Upper lobe of left lung (tissue), 6 donors: ENCODE measurements at regions not wholly inside any gene's neighbourhood (a gene's known extent, or its start where the extent isn't known, plus 50 kb on each side); places are given as distances from the start of the nearest gene placed in this dataset.

Source experiments
- ATAC-seq, 2 donors: fragments of 200-7000 bp; cut with Tn5 transposase; one replicate each; pipeline ENCODE4 v1.9.1; 2022; ENCODE audit warnings: mild to moderate bottlenecking in 2 of 2, moderate library complexity in 2 of 2; ENCODE audit not compliant: low FRiP score in 2 of 2
- DNase-seq, 2 donors: peaks; one replicate each; pipeline ENCODE4 v3.0.0-alpha.2; 2019 to 2020
- H3K27ac ChIP-seq, 4 donors: fragments of 200-600 bp; sonication (generic); one replicate each; pipeline ENCODE4 v1.5.1; 2016 to 2019
- H3K27me3 ChIP-seq, 4 donors: fragments of 200-600 bp; sonication (generic); one replicate each; pipeline ENCODE4 v1.5.1; 2017 to 2019
- H3K36me3 ChIP-seq, 4 donors: fragments of 200-600 bp; sonication (generic); one replicate each; pipeline ENCODE4 v1.5.1; 2016 to 2019
- H3K4me1 ChIP-seq, 4 donors: fragments of 200-600 bp; sonication (generic); one replicate each; pipeline ENCODE4 v1.5.1; 2018 to 2019
- H3K4me3 ChIP-seq, 4 donors: fragments of 200-600 bp; sonication (generic); one replicate each; pipeline ENCODE4 v1.5.1; 2017 to 2019; ENCODE audit warnings: mild to moderate bottlenecking in 2 of 4, moderate library complexity in 1 of 4
- H3K9me3 ChIP-seq, 4 donors: fragments of 200-600 bp; sonication (generic); one replicate each; pipeline ENCODE4 v1.5.1; 2018 to 2019
- CTCF ChIP-seq, 6 experiments: fragments of 450-650 bp in 4 of 6; fragments of 200-600 bp in 2 of 6; sonication (generic) in 2 of 6; IDR thresholded peaks; one replicate each; pipeline ENCODE4 v1.5.1; 2016 to 2019; ENCODE audit warnings: antibody characterized with exemption in 6 of 6
- EP300 ChIP-seq, 4 donors: sonication (generic); formaldehyde crosslinking; IDR thresholded peaks; one replicate each; pipeline ENCODE4 v1.5.1; 2017; ENCODE audit warnings: antibody characterized with exemption in 4 of 4, control low read depth in 2 of 4
- POLR2A ChIP-seq, 4 donors: fragments of 450-650 bp; IDR thresholded peaks; one replicate each; pipeline ENCODE4 v1.5.1; 2016 to 2017; ENCODE audit warnings: antibody characterized with exemption in 4 of 4, mild to moderate bottlenecking in 2 of 4
- POLR2AphosphoS5 ChIP-seq, 2 donors: sonication (generic); formaldehyde crosslinking; IDR thresholded peaks; one replicate each; pipeline ENCODE4 v1.5.1; 2017; ENCODE audit warnings: antibody characterized with exemption in 2 of 2
- WGBS, 2 donors: methylation state at CpG; one replicate each; pipeline ENCODE4 v1.1.5; 2017 to 2018; 5-methylcytosine and 5-hydroxymethylcytosine counted together
- donor health status: DM: no; HTN: no; CAD: no; lungs with moderate emphysema.
- donor health status: DM: no; HTN: yes; CAD: no; lungs with severe emphysema.

- H3K36me3 ChIP-seq, result no peaks in the 10 kb centered on the region
- no peak overlapping the region for H3K4me3 ChIP-seq
- no peaks in the 10 kb centered on the region for H3K4me1 ChIP-seq
- DNase-seq (no peak), ATAC-seq (no peak)
- H3K27me3 ChIP-seq, result no peaks in the 10 kb centered on the region
- no peak overlapping the region for H3K27ac ChIP-seq
- WGBS, 2 donors, result 90% methylated on average over 10 of the region's 10 CpGs
- TF ChIP-seq POLR2AphosphoS5 (IDR thresholded peaks at IDR 0.05), result no peak
- TF ChIP-seq POLR2A (IDR thresholded peaks at IDR 0.05), result no peak
- TF ChIP-seq CTCF (IDR thresholded peaks at IDR 0.05), result no peak
- TF ChIP-seq EP300 (IDR thresholded peaks at IDR 0.05), result no peak
- no peaks in the 10 kb centered on the region for H3K9me3 ChIP-seq
Measured at GRCh38 chr9:16136451-16136850, 583.6 kb downstream of the CCDC171 start.

- WGBS, 2 donors, result 58 to 67% methylated on average over 1 to 4 of the region's 4 CpGs
- Histone ChIP-seq H3K4me3 (no peak overlapping the region), H3K27ac (no peak overlapping the region), H3K27me3 (no peaks in the 10 kb centered on the region), H3K4me1 (no peaks in the 10 kb centered on the region), H3K9me3 (no peaks in the 10 kb centered on the region), H3K36me3 (no peaks in the 10 kb centered on the region)
- TF ChIP-seq EP300 (IDR thresholded peaks at IDR 0.05) (no peak), CTCF (IDR thresholded peaks at IDR 0.05) (no peak), POLR2AphosphoS5 (IDR thresholded peaks at IDR 0.05) (no peak), POLR2A (IDR thresholded peaks at IDR 0.05) (no peak)
- DNase-seq, result no peak
- peak in 1 of 2 donors; percentile 64 for ATAC-seq
Measured at GRCh38 chr9:16136961-16137360, 584.1 kb downstream of the CCDC171 start.

- H3K4me3 ChIP-seq, result no peak overlapping the region
- no peak for TF ChIP-seq CTCF (IDR thresholded peaks at IDR 0.05)
- no peak for TF ChIP-seq EP300 (IDR thresholded peaks at IDR 0.05)
- no peak for TF ChIP-seq POLR2A (IDR thresholded peaks at IDR 0.05)
- TF ChIP-seq POLR2AphosphoS5 (IDR thresholded peaks at IDR 0.05), result no peak
- H3K27me3 ChIP-seq, result no peaks in the 10 kb centered on the region
- no peaks in the 10 kb centered on the region for H3K9me3 ChIP-seq
- DNase-seq (no peak), ATAC-seq (peak in 1 of 2 donors; percentile 67)
- H3K36me3 ChIP-seq, result no peaks in the 10 kb centered on the region
- no peaks in the 10 kb centered on the region for H3K4me1 ChIP-seq
- 69 to 75% methylated on average over 16 of the region's 16 CpGs for WGBS, 2 donors
- H3K27ac ChIP-seq, result no peak overlapping the region
Measured at GRCh38 chr9:16138561-16139491, 586.0 kb downstream of the CCDC171 start.

- peak in 1 of 2 donors; percentile 54 for ATAC-seq
- no peak overlapping the region for H3K27ac ChIP-seq
- H3K27me3 ChIP-seq, result no peaks in the 10 kb centered on the region
- TF ChIP-seq CTCF (IDR thresholded peaks at IDR 0.05) (no peak), EP300 (IDR thresholded peaks at IDR 0.05) (no peak)
- no peak overlapping the region for H3K4me3 ChIP-seq
- no peaks in the 10 kb centered on the region for H3K36me3 ChIP-seq
- H3K9me3 ChIP-seq, result no peaks in the 10 kb centered on the region
- H3K4me1 ChIP-seq, result no peaks in the 10 kb centered on the region
- WGBS, 2 donors, result 84 to 85% methylated on average over 5 of the region's 5 CpGs
- no peak for DNase-seq
Measured at GRCh38 chr9:16139774-16140173, 586.9 kb downstream of the CCDC171 start.

GRCh38 chr9:16143310-16143709, 590.5 kb downstream of the CCDC171 start:
- DNase-seq (no peak), ATAC-seq (no peak)
- no peak overlapping the region for H3K27ac ChIP-seq
- no peaks in the 10 kb centered on the region for H3K4me1 ChIP-seq
- no peak overlapping the region for H3K4me3 ChIP-seq
- no peaks in the 10 kb centered on the region for H3K27me3 ChIP-seq
- TF ChIP-seq POLR2A (IDR thresholded peaks at IDR 0.05) (no peak), EP300 (IDR thresholded peaks at IDR 0.05) (no peak), POLR2AphosphoS5 (IDR thresholded peaks at IDR 0.05) (no peak)
- WGBS, 2 donors, result 59 to 80% methylated on average over 6 to 7 of the region's 7 CpGs
- H3K36me3 ChIP-seq, result no peaks in the 10 kb centered on the region
- no peaks in the 10 kb centered on the region for H3K9me3 ChIP-seq
